A172 (cell line): ENCODE measurements at regions not wholly inside any gene's neighbourhood (a gene's known extent, or its start where the extent isn't known, plus 50 kb on each side); places are given as distances from the start of the nearest gene placed in this dataset.
"Not testable (repeated sequence)": the region's sequence is repeated elsewhere in the genome, so short reads cannot be mapped to it uniquely, and the experiment has no call there.

Source experiments
- DNase-seq: peaks from one replicate; pipeline ENCODE4 v3.0.0-alpha.2; 2015; ENCODE audit warnings: low spot score

DNA sequence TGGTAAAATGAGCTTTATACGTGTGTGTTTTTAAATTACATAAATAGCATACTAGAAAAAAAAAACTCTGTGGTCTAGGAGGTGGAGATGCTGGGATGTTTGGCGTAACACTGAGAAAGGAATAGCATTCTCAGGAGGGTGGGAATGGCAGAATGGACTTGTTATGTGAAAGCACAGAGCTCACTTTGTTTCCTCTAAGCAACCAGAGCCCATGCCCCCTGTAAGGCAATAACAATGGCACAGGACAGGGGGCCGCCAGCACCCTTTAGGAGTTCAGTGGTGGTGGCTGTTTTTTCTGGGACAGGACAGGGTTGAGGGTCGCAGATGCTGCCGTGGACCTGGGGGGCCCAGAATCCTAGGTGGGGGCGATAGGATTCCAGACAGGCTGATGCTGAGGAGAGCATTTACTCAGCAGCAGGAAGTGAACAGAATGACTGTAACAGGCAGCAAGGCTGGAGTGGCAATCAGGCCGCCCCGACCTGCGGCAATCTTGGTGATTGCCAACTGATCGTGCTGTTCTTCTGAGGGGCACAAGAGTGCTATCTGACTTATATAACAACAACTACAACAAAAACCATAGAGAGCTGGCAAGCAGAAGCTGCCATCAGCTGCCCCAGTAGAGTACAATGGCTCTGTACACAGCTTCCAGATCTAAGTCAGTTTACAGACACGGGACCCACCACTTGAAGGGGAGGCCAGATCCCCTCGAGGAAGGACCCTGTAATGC is 160.4 kb downstream of the UACA start:
- DNase-seq, result no peak

GRCh38 chr15:70602281-70602680 is 161.1 kb downstream of the UACA start:
- DNase-seq, result no peak

GRCh38 chr15:70597945-70598344 is 165.4 kb downstream of the UACA start:
- no peak for DNase-seq

- peak; percentile 13 for DNase-seq
Measured at GRCh38 chr15:70597056-70597603, 166.2 kb downstream of the UACA start.

- peak; percentile 86 for DNase-seq
Measured at GRCh38 chr15:70596354-70597055, 166.9 kb downstream of the UACA start.

DNA sequence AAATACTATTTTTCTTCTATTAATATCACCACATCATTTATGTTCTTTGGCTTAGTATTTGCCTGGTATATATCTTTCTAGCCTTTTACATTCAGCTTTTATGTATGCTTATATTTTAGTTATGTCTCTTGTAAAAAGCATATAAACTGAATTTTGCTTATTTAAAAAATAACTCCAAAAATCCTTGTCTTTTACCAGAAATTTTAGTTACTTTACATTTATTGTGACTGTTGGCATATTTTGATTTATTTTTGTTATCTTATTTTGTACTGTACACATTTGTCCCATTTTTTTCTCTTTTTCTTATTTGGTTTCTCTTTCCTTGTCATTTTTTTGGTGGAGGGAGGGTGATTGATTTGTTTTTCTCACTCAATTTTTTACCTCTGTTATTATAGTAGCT is 169.6 kb downstream of the UACA start:
- no peak for DNase-seq

DNA sequence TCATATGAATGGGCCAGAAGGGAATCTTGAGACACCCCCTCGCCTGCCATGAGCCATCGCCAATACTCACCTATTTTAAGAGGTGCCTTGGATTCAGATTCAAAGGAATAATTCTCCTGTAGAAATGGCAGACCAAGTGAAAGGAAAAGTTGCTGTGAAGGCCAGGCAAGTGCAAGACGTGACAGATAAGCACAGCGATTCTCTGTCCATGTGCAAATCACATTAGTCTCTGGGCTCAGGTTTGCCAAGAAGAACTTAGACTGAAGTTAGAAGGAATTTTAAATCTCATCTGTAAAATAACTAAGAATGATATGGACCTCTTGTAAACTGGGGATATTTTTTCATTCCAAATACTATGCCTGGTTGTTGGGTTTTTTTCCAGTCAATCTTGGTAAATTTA is 173.6 kb downstream of the UACA start:
- DNase-seq, result no peak

- DNase-seq, result no peak
Measured at GRCh38 chr15:70589221-70589620, 174.1 kb downstream of the UACA start.

DNA sequence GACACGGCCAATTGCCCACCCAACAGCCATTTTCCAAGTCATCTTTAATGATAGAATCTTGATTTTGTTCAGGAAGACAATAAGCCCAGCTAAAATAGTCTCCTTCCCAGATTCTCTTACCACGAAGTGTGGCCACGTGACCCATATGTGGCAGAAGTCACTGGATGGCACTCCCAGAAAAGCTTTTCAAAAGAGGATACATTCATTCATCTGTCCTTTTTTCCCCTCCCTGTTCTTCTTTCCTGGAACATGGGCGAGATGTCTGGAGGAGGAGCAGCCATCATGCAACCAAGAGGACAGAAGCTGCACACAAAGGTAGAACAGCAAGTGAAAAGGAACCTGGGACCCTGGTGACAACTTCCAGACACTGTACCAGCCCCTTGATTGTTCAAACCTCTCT is 174.7 kb downstream of the UACA start:
- DNase-seq, result no peak

DNA sequence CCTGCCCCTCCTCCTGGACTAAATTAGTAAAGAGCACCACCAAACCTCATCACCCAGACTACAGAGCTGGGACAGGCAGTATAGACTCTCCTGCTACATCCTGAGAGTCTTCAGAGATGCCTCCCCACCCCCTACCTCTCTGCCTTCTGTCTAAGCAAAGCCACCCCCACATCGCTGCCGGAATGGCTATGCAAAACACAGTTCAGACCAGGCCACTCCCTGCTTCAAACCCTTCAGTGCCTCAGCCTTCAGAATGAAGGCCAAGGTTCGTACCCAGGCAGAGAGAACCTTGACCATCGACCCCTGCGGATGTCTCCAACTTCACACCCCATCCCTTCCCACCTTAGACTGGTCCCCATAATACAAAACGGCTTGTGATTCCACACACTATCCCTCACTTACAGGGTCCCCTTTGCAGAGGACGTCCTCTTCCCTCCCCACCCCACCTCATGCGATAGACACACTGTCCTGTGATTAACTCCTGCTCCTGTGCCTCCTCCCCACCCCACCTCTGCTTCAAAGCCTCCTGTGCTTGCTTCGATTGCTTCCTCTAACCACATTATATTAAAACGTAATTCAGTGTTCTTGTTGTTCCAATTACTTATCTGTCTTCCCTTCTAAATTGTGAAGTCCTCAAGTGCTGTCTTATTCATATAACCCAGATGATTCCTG is 175.3 kb downstream of the UACA start:
- no peak for DNase-seq

DNA sequence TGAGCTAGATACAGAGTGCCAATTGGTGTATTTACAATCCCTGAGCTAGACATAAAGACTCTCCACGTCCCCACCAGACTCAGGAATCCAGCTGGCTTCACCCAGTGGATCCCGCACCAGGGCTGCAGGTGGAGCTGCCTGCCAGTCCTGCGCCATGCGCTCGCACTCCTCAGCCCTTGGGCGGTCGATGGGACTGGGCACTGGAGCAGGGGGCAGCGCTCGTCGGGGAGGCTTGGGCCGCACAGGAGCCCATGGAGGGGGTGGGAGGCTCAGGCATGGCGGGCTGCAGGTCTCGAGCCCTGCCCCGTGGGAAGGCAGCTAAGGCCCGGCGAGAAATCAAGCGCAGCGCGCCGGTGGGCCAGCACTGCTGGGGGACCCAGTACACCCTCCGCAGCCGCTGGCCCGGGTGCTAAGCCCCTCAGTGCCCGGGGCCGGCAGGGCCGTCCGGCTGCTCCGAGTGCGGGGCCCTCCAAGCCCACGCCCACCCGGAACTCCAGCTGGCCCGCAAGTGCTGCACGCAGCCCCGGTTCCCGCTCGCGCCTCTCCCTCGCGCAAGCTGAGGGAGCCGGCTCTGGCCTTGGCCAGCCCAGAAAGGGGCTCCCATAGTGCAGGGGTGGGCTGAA is 176.2 kb downstream of the UACA start:
- DNase-seq, result not testable (repeated sequence)

GRCh38 chr15:70586241-70586640 is 177.1 kb downstream of the UACA start:
- no peak for DNase-seq

DNA sequence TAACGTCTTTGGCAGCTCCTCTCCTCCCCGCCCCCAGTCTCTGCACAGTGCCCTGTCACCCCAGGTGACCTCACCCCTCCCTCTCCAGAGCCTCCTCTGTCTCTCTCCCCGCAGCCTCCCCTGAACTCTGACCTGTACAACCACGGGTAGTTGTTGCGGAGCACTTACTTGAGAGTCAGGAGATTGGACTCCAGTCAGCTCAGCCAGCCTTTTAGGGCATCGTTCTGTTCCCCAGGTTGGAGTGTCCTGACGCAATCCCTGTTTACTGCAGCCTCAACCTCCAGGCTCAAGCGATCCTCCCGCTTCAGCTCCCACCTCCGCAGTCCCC is 177.7 kb downstream of the UACA start:
- DNase-seq, result no peak

DNA sequence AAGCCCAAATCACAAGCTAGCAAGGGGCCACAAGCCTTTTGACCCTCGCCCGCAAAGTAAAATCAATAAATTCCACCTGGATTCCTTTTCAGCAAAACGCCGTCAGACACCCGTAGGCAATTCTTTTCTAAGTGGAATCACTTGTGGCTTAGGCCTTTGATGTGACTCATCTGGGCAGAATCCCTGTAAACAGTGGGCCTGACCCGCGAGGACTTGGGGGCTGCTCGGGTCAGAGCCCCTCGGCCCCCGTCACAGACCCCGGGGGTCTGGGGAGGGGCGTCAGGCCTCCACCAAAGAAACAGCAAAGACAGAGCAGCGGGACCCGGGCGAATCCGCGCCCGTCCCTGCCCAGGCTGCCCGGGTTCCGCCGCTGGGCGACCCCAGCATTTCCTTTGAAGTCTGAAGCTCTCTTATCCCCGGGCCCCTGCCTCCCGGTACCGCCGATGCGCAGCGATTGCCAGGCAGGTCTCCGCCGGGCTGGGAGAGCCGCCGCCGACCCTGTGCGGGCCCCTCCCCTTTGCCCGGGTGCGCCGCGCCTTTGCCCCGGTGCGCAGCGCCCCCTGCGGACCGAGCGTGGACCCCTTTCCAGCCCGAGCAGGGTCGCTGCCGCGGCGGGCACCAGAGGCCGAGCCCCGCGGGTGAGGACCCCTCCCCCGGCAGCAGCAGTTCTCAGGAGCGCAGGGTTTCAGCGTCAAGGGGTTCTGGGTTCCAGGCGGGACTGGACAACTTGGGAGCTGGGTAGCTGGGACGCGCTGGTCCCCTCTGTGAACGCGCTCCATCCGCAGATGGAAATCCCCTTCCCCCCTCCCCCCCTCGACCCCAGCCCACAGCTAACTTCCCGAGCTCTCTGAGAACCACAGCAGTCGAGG is 178.3 kb downstream of the UACA start:
- DNase-seq, result no peak

- no peak for DNase-seq
Measured at GRCh38 chr15:70584441-70584837, 178.9 kb downstream of the UACA start.

GRCh38 chr15:70583006-70583405 is 180.4 kb downstream of the UACA start:
- DNase-seq, result no peak

DNA sequence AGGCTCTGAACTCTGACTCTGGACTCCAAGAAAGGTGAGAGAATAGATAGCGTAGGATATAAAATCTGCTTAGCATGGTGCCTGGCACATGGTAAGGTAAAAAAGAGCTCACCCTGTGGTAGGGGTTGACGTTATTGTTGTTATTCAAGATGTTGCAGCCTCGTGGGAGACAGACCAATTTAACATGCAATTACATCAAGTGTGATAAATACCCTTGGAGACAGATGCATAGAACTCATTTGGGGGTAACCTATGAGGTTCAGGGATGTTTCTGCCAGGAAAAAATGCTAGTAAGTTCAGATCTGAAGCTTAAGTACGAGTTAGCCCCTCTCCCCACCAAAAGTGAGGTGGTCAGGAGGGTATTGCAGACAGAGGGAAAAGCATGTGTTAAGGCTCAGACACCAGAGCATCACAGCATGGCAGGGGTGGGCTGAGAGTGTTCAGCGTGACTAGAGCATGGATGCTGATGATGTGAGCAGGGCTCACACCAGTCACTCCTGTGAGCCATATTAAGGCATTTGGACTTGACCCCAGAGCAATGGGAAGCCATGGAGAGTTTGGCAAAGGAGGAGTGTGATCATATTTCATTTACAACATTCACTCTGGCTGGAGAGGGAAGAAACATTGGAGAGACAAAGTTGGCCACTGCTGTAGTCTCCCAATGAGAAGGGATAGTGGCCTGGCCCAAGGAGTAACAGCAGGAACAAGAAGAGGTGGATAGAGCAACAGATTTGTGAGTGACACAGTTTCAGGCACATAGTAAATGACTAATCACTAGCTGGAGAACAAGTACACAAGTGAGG is 181.0 kb downstream of the UACA start:
- DNase-seq, result no peak

GRCh38 chr15:70580958-70581357 is 182.4 kb downstream of the UACA start:
- DNase-seq, result no peak

- no peak for DNase-seq
Measured at GRCh38 chr15:70580286-70580685, 183.1 kb downstream of the UACA start.

DNA sequence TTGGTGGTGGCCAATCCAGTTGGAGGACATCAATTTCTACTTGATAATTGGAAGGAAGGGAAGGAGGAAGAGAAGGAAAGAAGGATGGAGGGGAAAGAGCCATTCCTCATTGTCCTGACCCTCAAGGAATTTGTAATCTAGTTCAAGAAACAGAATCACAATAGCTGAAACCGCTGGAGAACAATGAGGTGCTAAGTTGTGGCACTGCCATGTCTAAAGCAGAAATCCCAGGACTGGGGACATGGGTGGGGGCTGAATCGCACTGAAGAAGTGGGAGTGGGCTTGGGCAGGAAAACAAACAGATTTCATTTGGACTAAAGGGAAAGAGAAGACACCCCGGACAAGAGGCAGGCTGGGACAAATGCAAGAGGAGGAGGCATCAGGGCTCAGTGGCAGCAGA is 183.6 kb downstream of the UACA start:
- DNase-seq, result no peak

- no peak for DNase-seq
Measured at GRCh38 chr15:70578196-70578595, 185.2 kb downstream of the UACA start.
